ENCODE measurements at regions not wholly inside any gene's neighbourhood (a gene's known extent, or its start where the extent isn't known, plus 50 kb on each side); places are given as distances from the start of the nearest gene placed in this dataset.

- DNase-seq (ENCODE audit: low spot score) = no peak
Measured at GRCh38 chr5:58403822-58404433, 56.0 kb downstream of the PLK2 start.

GRCh38 chr5:58401701-58402100 lies 58.2 kb downstream of the PLK2 start:
- no peak for DNase-seq (ENCODE audit: low spot score)

GRCh38 chr5:58400737-58401136 lies 59.1 kb downstream of the PLK2 start:
- no peak for DNase-seq (ENCODE audit: low spot score)

- no peak for DNase-seq (ENCODE audit: low spot score)
Measured at GRCh38 chr5:58399951-58400350, 59.9 kb downstream of the PLK2 start.

GRCh38 chr5:58394339-58394738 lies 65.5 kb downstream of the PLK2 start:
- no peak for DNase-seq (ENCODE audit: low spot score)

GRCh38 chr5:58393716-58394115 lies 66.2 kb downstream of the PLK2 start:
- DNase-seq (ENCODE audit: low spot score) = no peak

- DNase-seq (ENCODE audit: low spot score) = no peak
Measured at GRCh38 chr5:58392496-58392895, 67.4 kb downstream of the PLK2 start.

GRCh38 chr5:58383448-58383847 lies 76.4 kb downstream of the PLK2 start:
- DNase-seq (ENCODE audit: low spot score) = no peak

- DNase-seq (ENCODE audit: low spot score) = no peak
Measured at GRCh38 chr5:58382131-58382534, 77.8 kb downstream of the PLK2 start.

GRCh38 chr5:58381566-58381965 lies 78.3 kb downstream of the PLK2 start:
- DNase-seq (ENCODE audit: low spot score) = no peak

- no peak for DNase-seq (ENCODE audit: low spot score)
Measured at GRCh38 chr5:58380655-58381054, 79.2 kb downstream of the PLK2 start.

- DNase-seq (ENCODE audit: low spot score) = no peak
Measured at GRCh38 chr5:58378613-58379390, 81.1 kb downstream of the PLK2 start.

GRCh38 chr5:58370606-58371005 lies 89.3 kb downstream of the PLK2 start:
- no peak for DNase-seq (ENCODE audit: low spot score)

- DNase-seq (ENCODE audit: low spot score) = no peak
Measured at GRCh38 chr5:58369513-58370190, 90.2 kb downstream of the PLK2 start.

GRCh38 chr5:58366461-58366860 lies 93.4 kb downstream of the PLK2 start:
- no peak for DNase-seq (ENCODE audit: low spot score)

- no peak for DNase-seq (ENCODE audit: low spot score)
Measured at GRCh38 chr5:58365791-58366190, 94.1 kb downstream of the PLK2 start.

GRCh38 chr5:58363461-58364249 lies 96.2 kb downstream of the PLK2 start:
- no peak for DNase-seq (ENCODE audit: low spot score)

GRCh38 chr5:58362135-58362534 lies 97.8 kb downstream of the PLK2 start:
- no peak for DNase-seq (ENCODE audit: low spot score)

GRCh38 chr5:58360794-58361193 lies 99.1 kb downstream of the PLK2 start:
- no peak for DNase-seq (ENCODE audit: low spot score)

GRCh38 chr5:58359981-58360380 lies 99.9 kb downstream of the PLK2 start:
- no peak for DNase-seq (ENCODE audit: low spot score)

- no peak for DNase-seq (ENCODE audit: low spot score)
Measured at GRCh38 chr5:58358501-58359178, 101.2 kb downstream of the PLK2 start.
